ENCODE measurements at regions not wholly inside any gene's neighbourhood (a gene's known extent, or its start where the extent isn't known, plus 50 kb on each side); places are given as distances from the start of the nearest gene placed in this dataset.

- intact Hi-C loops (cut with DNase I), result no loop called here
- ATAC-seq (no peak), DNase-seq (peak in 3 of 4 donors; percentile 3 to 51 (median 35))
- Histone ChIP-seq H3K4me3 (no peak overlapping the region), H3K4me1 (no peaks in the 10 kb centered on the region), H3K27me3 (no peaks in the 10 kb centered on the region), H3K27ac (no peak overlapping the region), H3K36me3 (replicated peaks in 1 of 2; ENCODE audit: insufficient read depth in 1 of 2, low read depth in 2 of 2) (no peaks in the 10 kb centered on the region), H3K9me3 (no peaks in the 10 kb centered on the region)
- 23 to 30% methylated on average over 4 of the region's 4 CpGs for whole genome bisulfite sequencing, 2 donors
- TF ChIP-seq POLR2A (IDR thresholded peaks at IDR 0.05), result no peak
- TF ChIP-seq, protein P1, sequence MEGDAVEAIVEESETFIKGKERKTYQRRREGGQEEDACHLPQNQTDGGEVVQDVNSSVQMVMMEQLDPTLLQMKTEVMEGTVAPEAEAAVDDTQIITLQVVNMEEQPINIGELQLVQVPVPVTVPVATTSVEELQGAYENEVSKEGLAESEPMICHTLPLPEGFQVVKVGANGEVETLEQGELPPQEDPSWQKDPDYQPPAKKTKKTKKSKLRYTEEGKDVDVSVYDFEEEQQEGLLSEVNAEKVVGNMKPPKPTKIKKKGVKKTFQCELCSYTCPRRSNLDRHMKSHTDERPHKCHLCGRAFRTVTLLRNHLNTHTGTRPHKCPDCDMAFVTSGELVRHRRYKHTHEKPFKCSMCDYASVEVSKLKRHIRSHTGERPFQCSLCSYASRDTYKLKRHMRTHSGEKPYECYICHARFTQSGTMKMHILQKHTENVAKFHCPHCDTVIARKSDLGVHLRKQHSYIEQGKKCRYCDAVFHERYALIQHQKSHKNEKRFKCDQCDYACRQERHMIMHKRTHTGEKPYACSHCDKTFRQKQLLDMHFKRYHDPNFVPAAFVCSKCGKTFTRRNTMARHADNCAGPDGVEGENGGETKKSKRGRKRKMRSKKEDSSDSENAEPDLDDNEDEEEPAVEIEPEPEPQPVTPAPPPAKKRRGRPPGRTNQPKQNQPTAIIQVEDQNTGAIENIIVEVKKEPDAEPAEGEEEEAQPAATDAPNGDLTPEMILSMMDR (IDR thresholded peaks at IDR 0.05), result no peak
These were observed 99.7 kb upstream of the CXorf66 start for GRCh38 chrX:140064993-140065392.

GRCh38 chrX:140057001-140057411, 91.7 kb upstream of the CXorf66 start:
- no peaks in the 10 kb centered on the region for H3K36me3 ChIP-seq (replicated peaks in 1 of 2; ENCODE audit: insufficient read depth in 1 of 2, low read depth in 2 of 2)
- peak; percentile 72 for ATAC-seq
- no peaks in the 10 kb centered on the region for H3K9me3 ChIP-seq
- no peak for TF ChIP-seq POLR2A (IDR thresholded peaks at IDR 0.05)
- TF ChIP-seq, protein P1 (IDR thresholded peaks at IDR 0.05), result peak; percentile 59 to 77 (median 67)
- no peaks in the 10 kb centered on the region for H3K27me3 ChIP-seq
- WGBS, 2 donors, result 15 to 19% methylated on average over 7 to 11 of the region's 11 CpGs
- intact Hi-C loops (cut with DNase I), result no loop called here
- no peak overlapping the region for H3K27ac ChIP-seq
- no peaks in the 10 kb centered on the region for H3K4me1 ChIP-seq
- no peak overlapping the region for H3K4me3 ChIP-seq
- peak; percentile 68 to 84 (median 72) for DNase-seq

DNA sequence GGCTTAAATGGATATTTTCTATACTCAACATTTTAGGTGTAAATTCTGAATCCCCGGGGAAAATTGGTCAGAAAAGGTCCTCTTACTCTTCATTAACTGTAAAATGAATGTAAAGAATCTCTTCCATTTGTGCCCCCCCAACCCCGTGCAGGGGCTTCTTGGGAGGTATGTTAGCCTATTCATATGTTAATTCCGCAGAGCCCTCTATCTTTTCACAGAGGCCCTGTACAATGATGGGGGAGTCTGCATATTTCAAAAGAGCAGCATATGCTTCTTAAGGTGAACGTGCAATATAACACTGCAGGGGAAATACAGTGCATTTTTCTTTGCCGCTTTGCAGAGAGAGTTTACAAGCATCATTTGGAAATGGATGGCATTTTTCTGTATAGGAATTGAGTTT, 88.5 kb upstream of the CXorf66 start:
- H3K27ac ChIP-seq, result no peak overlapping the region
- H3K27me3 ChIP-seq, result no peaks in the 10 kb centered on the region
- TF ChIP-seq, protein P1 (IDR thresholded peaks at IDR 0.05), result no peak
- TF ChIP-seq POLR2A (IDR thresholded peaks at IDR 0.05), result no peak
- WGBS, 2 donors, result 27 to 31% methylated on average over 5 of the region's 5 CpGs
- ATAC-seq (no peak), DNase-seq (no peak)
- H3K4me1 ChIP-seq, result no peaks in the 10 kb centered on the region
- no peaks in the 10 kb centered on the region for H3K9me3 ChIP-seq
- no peaks in the 10 kb centered on the region for H3K36me3 ChIP-seq (replicated peaks in 1 of 2; ENCODE audit: insufficient read depth in 1 of 2, low read depth in 2 of 2)
- intact Hi-C loops (cut with DNase I), result no loop called here
- no peak overlapping the region for H3K4me3 ChIP-seq

GRCh38 chrX:140050906-140051305, 85.6 kb upstream of the CXorf66 start:
- intact Hi-C loops (cut with DNase I), result no loop called here
- no peak for DNase-seq

DNA sequence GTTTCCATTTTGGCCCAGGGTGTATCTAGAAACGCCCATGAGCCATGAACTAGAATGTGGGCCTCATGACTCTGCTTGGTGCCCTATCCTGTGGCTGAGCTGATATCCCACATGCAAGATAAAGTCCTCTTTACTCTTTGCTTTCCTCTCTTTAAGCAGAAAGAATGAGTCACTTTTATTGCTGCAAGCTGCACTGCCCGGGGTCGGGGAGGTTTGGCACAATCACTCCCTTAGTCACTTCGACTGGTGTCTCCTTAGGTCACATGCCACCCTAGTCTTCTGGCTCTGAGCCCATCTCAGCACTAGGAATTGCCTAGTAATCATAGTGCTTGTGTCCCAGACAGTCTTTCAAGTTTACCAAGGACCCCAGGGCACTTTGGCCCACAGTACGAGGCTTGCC, 75.1 kb upstream of the CXorf66 start:
- Histone ChIP-seq H3K36me3 (replicated peaks in 1 of 2; ENCODE audit: insufficient read depth in 1 of 2, low read depth in 2 of 2) (no peaks in the 10 kb centered on the region), H3K4me1 (no peaks in the 10 kb centered on the region), H3K4me3 (no peak overlapping the region), H3K27me3 (no peaks in the 10 kb centered on the region), H3K9me3 (no peaks in the 10 kb centered on the region), H3K27ac (no peak overlapping the region)
- intact Hi-C loops (cut with DNase I), result no loop called here
- ATAC-seq (no peak), DNase-seq (no peak)
- no peak for TF ChIP-seq POLR2A (IDR thresholded peaks at IDR 0.05)
- TF ChIP-seq, protein P1 (IDR thresholded peaks at IDR 0.05), result no peak
- WGBS, 2 donors, result 50 to 55% methylated on average over 2 to 5 of the region's 5 CpGs

More at GRCh38 chrX:140050906-140051305, 85.6 kb upstream of the CXorf66 start:
- Histone ChIP-seq H3K36me3 (replicated peaks in 1 of 2; ENCODE audit: insufficient read depth in 1 of 2, low read depth in 2 of 2) (no peaks in the 10 kb centered on the region), H3K27ac (no peak overlapping the region), H3K9me3 (no peaks in the 10 kb centered on the region), H3K4me3 (no peak overlapping the region), H3K4me1 (no peaks in the 10 kb centered on the region), H3K27me3 (no peaks in the 10 kb centered on the region)
- TF ChIP-seq, protein P1 (IDR thresholded peaks at IDR 0.05), result peak in 4 of 7 experiments; percentile 11 to 25 (median 18)
- no peak for TF ChIP-seq POLR2A (IDR thresholded peaks at IDR 0.05)
- ATAC-seq, result no peak
